ENCODE measurements at regions not wholly inside any gene's neighbourhood (a gene's known extent, or its start where the extent isn't known, plus 50 kb on each side); places are given as distances from the start of the nearest gene placed in this dataset.
A peak's percentile ranks its signal among the peaks of the same experiment; 100 is the strongest.
"Not testable (repeated sequence)": the region's sequence is repeated elsewhere in the genome, so short reads cannot be mapped to it uniquely, and the experiment has no call there.

DNA sequence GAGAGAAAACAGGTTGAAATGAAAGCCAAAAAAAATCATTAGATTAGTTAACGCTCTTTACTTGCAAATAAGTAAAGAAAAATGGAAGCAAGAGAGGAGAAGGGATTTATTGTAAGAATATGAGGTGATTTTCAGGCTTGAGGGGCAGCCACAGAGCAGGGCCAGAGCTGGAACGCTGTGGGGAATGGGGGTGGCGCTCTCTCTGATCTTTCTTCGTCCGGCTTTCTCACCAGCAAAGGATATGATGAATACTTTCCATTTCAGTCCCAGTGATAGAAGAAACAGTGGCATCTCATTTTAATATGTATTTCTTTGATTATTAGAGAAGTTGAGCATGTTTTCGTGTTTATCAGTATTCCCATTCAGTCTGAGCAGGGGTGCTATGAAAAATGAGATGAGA lies 112.2 kb downstream of the SKIDA1 start:
- no peak for DNase-seq (ENCODE audit: low read depth, low spot score)

DNA sequence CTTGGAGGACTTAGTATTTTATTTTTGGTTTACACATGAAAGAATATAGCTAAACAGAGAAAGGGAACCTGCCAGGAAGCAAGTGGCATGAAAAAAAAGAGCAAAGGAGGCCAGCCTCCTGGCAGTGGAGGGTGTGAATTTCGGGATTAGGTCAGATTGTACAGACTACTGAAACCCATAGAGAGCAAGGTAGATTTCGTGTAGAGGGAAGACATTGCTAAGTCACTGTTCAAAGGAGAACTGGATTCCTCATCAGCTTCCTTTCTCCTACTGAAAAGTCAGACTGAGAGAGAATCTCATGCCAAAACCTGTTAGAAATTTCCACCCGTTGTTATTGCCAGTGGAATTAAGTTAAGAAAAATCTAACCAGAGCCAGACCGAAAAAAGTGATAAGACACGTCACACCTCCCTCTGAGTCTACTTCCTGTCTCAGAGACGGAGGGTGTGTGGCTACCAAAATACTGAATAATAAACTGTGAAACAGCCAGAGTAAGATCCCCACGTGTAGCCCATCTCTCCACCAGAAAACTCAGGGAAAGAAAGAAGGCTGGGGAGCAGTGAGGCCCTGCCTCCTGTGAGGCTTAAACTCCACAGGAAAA lies 118.8 kb downstream of the SKIDA1 start:
- no peak overlapping the region for H3K27ac ChIP-seq
- DNase-seq (ENCODE audit: low read depth, low spot score): no peak

More for the DNA sequence above, 112.2 kb downstream of the SKIDA1 start:
- H3K27ac ChIP-seq: no peak overlapping the region

DNA sequence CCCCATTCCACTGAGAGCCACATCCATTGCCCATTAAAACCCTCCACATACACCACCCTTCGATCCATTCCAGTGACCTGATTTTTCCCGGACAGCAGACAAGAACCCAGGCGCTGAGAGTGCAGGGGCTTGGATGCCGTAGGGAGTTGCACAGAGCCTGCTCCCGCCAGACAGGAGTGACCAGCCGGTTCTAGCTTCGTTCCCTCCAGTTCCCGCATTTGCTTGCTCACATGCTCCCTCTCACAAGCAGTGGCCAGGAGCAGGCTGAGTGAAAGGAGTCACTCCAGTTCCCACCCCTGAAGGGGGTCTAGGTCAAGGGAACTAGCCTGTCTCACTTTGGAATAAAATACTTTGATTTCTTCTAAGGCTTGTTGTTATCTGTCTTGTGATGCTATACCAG lies 119.5 kb downstream of the SKIDA1 start:
- H3K27ac ChIP-seq: no peak overlapping the region
- DNase-seq (ENCODE audit: low read depth, low spot score): no peak

DNA sequence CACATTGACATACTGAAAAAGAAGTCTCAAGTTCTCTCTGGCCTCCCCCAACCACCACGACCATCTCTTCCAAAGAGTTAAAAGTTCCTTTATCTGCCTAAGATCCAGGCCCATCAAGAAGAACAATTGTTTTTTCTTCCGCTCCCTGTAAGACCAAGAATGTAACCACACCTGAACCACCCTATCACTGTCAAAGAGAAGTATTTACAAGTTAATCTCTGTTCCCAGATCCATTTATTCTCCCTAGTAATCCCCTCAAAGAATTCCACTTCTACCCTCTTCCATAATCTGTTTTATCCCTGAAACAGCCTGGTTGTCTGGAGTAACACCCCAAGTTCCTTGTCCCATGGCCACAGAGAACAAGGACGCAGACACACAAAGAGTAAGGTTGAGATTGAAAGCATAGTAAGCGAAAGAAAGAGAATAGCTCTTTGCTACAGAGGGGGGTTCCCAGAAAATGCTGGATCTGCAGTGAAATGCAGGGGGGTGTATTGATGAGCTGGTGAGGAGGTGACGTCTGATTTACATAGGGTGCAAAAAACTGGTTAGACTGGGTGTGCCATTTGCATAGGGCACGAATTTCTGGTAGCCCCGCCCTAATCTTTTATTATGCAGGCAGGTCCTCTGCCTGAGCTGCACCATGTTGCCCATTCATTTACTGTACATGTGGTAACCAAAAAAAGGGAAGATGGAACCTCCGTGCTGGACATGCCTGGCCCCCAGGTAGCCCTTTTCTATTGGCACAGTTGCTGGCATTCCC lies 122.0 kb downstream of the SKIDA1 start:
- no peak for DNase-seq (ENCODE audit: low read depth, low spot score)
- H3K27ac ChIP-seq: peak overlapping the region; percentile 34

DNA sequence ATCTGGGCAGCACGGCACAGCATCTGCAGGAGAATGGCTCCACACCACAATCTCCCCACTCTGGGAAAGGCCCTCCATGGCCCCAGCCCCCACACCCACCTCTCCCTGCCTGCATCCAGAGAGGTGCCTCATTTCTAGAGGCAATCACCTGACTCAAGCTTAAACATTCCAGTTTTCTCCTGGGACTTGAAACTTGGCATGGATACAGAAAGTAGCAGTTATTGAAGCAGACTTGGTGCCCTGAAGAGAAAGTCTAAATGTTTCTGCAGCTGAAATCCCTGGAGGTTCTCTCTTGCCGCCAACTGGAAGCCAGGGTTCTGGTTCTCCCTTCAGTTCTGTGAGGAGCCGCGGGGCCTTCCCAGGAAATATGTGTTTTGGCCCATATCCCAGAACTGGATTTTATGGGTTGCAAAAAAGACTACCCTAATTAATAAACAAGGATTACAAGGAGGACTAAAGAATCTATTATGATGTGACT lies 122.8 kb downstream of the SKIDA1 start:
- peak overlapping the region; percentile 34 for H3K27ac ChIP-seq
- no peak for DNase-seq (ENCODE audit: low read depth, low spot score)

DNA sequence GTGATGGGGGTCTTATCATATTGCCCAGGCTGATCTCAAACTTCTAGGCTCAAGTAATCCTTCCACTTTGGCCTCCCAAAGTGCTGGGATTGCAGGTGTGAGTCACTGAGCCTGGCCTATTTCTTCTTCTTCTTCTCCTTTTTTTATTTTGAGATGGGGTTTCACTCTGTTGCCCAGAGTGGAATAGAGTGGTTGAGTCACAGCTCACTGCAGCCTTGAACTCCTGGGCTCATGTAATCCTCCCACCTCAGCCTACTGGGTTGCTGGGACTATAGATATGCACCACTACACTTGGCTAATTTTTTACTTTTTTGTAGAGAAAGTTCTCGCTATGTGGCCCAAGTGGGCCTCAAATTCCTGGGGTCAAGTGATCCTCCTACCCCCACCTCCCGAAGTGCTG lies 124.3 kb downstream of the SKIDA1 start:
- DNase-seq (ENCODE audit: low read depth, low spot score): no peak

DNA sequence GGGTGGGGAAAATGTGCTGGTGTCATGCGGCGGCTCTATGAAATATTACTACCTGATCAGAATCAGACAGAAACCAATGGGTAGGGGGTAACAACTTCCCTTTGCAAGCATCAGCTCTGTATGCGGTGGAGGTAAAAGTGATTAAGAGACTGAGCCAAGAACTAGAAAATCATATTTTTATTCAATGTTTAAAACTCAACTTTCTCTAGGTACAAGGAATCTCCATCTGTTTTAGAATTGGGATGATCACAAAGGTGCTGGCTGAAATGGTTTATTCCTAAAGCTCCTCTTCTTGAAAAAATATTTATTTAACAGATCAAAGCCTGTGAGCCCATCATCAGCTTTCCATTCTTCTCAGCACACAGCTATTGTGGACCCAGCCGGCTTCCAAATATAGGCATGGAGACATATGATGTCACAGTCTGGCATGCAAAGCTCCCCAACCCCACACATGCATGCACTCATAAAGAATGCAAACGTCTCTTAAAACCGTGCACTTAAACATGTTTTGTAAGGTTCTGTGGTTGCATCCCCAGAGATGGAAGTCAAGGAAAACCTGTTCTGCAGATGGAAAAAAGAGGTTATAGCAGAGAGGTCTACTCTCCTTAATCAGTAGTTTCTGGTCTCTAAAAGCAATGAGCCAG lies 126.0 kb downstream of the SKIDA1 start:
- DNase-seq (ENCODE audit: low read depth, low spot score): peak; percentile 86
- H3K27ac ChIP-seq: peak overlapping the region; percentile 69

More for the DNA sequence above, 124.3 kb downstream of the SKIDA1 start:
- no peak overlapping the region for H3K27ac ChIP-seq

DNA sequence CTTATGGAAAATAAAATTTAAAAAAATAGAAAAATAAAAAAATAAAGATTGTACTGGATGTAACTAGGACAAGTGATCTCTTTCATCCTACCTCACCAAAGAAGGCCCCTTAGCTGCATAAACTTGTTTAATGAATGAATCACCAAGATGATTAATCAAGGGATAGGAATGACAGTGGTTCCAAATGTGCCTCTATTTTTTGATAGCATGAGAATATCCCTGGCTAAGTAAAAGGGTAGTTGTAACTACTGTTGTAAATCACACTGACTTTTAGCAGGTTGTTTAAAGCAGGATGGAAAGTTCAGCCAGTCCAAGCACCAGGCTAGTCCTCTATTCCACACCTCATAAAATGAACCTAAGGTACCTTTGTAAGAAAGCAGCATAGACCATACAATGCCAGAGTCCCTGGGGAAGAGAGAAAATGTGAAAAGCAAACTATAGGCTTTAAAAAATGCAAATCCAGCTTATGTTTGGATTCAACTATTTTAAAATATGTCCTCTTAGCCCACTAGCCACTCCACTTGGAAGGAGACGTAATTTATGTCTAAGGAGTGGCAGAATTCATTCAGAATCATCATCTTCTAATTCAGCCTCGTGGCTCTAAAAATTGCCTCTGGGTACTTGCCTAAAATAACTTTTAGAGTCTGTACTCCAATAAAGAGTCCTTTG lies 126.8 kb downstream of the SKIDA1 start:
- peak overlapping the region; percentile 69 for H3K27ac ChIP-seq

DNA sequence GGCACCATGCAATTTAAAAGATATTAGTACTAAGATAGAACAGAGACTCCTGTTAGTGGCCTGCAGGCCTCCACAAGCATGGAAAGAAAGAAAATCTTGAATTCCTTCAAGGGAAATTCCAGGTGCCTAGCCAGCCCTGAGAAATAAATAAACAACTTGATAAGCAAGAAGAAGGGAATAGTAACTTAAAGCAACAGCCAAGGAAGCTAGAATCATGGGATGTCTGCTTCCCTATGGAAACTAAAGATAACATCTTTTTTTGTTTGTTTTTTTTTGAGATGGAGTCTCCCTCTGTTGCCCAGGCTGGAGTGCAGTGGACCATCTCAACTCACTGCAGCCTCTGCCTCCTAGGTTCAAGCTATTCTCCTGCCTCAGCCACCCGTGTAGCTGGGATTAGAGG lies 128.6 kb downstream of the SKIDA1 start:
- no peak for DNase-seq (ENCODE audit: low read depth, low spot score)
- no peak overlapping the region for H3K27ac ChIP-seq

More for the DNA sequence above, 126.8 kb downstream of the SKIDA1 start:
- DNase-seq (ENCODE audit: low read depth, low spot score): peak; percentile 37

DNA sequence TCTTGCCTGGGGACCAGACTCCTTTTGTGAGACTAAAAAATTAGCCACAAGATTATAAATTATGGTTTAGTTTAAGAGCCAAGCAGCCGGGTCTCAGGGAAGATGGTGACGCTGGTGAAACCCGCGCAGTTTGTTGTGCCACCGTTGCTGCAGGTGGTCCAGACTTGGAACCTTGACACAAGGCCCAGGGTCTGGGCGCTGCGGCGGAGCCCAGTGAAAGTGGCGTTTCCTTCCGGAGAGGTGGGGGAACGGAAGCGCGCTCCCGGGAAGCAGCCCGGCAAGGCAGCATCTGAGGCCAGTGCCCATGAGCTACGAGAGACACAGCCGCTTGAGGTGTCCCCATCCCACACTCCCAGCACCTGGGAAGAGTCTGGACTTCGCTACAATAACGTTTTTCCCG lies 131.6 kb downstream of the SKIDA1 start:
- DNase-seq (ENCODE audit: low read depth, low spot score): no peak
- H3K27ac ChIP-seq: no peak overlapping the region

DNA sequence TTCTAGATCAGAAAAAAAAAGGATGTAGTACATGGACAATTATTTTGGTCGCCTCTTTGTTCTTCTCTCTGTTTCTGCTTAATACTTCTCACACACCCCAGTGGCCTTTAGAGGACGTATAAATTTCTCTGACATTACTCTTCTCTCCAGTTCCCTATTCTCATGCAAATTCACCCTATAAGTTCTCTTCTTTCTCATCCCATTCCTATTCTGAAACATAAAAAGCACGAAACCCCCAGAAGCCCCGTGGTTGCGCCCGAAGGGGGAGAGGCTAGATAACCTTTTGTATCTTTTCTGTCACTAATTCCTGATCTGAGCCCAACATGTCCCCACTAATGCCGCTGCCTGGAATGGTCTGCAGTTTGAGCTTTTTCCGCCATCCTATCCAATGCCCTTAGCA lies 136.9 kb downstream of the SKIDA1 start:
- no peak overlapping the region for H3K27ac ChIP-seq

DNA sequence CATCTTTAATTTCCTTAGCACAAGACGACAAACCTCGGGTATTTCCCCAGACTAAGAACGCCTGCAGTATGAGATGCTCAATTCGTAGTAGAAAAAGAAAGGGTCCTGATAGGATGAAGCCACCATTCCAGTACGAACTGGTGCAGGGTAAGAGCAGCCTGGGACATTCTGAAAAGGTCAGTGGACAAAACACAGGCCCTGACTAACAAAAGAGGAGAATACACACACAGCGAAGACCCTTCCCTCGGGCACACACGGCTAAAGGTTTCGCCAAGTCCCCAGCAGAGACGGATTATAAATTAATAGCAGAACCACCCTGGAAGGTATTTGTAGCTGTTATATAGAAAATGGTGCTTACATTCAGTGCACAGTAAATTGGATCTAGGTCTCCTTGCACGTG lies 137.6 kb downstream of the SKIDA1 start:
- no peak overlapping the region for H3K27ac ChIP-seq
- DNase-seq (ENCODE audit: low read depth, low spot score): no peak

More for the DNA sequence above, 136.9 kb downstream of the SKIDA1 start:
- DNase-seq (ENCODE audit: low read depth, low spot score): no peak

DNA sequence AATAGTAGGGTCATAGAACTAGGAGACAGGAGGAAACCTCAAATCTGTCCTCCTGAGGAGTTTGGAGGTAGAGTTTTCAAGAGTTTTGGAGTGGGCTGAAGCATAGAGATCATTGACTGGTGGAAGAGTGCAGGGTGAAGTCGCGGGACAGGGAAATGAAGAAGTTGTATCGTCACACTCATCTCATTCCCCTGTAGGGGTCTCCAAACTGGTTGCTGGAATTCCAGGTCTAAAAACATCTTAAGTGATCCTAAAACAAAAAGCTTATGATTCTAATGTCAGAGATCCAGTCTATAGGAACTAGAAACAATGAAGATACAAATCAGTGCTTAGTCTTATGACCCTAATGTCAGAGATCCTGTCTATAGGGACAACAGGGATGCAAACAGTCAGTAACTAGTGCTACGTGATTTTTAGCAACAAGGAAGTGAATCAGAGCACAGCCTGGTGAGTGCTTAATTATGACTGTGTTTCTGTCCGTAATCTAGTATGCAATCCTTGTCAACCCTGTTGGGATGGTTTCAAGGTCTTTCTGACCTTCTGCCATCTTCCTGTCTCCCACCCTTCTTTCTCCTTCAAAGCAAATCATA lies 139.4 kb downstream of the SKIDA1 start:
- no peak overlapping the region for H3K27ac ChIP-seq
- no peak for DNase-seq (ENCODE audit: low read depth, low spot score)

DNA sequence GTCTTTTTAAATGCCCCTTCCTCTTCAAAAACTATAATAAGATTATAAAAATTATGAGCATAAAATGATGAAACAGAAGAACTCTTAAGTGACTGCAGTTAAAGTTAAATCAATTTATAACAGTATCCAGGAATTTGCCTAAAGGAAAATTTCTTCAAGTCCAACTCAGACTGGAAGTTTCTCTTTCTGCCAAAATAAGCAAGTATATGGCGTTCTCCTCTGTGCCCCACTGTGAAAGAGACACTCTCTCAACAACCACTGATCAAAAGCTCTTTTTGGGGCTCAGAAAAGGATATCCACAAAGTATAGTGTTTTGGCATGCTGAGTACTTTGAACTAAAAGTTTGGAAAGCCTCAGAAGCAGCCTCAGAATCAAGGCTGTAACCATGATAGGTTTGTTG lies 139.9 kb downstream of the SKIDA1 start:
- DNase-seq (ENCODE audit: low read depth, low spot score): no peak
- H3K27ac ChIP-seq: no peak overlapping the region

DNA sequence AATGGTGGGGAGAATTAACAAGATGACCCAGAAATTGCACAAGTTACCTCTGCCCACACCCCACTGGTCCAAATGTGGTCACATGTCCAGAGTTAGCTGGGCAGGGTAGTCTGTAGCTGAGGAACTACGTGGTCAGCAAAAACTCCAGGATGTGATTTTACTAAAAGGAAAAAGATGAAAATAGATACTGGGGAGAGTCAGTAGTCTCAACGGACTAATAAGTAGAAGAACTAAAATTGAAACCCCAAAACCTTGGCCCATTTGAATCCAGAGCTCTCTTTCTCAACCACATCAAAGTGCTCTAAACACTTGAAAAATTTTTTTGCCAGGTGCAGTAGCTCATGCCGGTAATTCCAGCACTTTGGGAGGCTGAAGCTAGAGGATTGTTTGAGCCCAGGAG lies 146.3 kb downstream of the SKIDA1 start:
- DNase-seq (ENCODE audit: low read depth, low spot score): no peak
- no peak overlapping the region for H3K27ac ChIP-seq

DNA sequence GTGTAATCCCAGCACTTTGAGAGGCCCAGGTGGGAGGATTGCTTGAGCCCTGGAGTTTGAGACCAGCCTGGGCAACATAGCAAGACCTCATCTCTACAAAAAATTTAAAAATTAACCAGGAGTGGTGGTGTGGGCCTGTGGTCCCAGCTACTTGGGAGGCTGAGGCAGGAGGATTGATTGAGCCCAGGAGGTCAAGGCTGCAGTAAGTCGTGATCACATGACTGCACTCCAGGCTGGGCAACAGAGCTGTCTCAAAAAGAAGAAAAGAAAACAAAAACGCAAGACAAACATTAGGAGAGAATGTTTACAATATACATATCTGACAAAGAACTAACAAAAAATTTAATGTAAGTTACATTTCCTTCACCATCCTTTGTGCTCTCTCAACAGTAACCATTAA lies 150.2 kb downstream of the SKIDA1 start:
- H3K27ac ChIP-seq; DNase-seq (ENCODE audit: low read depth, low spot score): not testable (repeated sequence)

DNA sequence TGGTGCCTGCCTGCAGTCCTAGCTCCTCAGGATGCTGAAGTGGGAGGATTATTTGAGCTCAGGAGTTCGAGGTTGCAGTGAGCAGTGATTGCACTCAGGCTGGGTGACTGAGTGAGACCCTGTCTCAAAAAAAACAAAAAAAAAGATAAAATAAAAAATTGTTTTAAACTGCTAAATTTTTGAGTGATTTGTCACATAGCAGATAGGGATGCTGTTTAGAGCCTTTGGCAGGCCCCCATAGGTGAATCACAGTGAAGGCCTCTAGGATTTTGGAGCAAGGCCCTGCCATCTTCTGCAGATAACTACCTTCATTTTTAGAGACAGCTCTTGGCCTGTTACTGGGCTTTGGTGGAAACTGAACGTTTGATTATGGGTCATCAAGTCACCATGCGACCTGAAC lies 151.6 kb downstream of the SKIDA1 start:
- H3K27ac ChIP-seq; DNase-seq (ENCODE audit: low read depth, low spot score): not testable (repeated sequence)

DNA sequence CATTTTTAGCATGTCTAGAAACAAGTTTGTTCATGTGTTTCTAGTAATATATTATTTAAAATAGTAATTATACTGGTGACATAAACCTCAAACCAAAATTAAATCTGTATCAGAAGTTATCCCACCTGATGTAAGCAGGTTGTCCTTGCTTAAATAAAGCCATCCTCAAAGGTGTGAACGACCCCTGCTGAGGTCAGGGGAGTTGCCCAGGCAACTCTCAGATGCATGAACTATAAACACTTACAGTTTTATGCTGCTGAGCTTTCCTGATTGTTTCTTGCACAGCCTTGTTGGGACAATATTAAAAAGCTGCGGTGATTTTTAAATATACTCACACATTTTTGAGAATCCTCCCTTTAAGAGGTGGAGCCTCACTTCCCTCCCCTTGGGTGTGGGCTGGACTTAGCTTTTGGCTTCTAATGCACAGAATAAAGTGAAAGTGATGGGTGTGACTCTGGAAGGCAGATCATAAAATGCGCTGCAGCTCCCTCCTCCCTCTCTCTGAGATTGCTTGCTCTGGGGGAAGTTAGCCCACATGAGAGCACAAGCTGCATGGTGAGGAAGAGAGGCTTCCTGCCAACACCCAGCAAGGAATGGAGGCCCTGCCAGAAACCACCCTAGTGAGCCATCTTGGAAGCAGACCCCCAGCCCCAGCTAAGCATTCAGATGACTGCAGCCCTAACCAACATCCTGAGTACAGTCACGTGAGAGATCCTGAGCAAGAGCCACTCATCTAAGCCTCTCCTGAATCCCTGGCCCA lies 152.7 kb downstream of the SKIDA1 start:
- H3K27ac ChIP-seq: no peak overlapping the region
- no peak for DNase-seq (ENCODE audit: low read depth, low spot score)

DNA sequence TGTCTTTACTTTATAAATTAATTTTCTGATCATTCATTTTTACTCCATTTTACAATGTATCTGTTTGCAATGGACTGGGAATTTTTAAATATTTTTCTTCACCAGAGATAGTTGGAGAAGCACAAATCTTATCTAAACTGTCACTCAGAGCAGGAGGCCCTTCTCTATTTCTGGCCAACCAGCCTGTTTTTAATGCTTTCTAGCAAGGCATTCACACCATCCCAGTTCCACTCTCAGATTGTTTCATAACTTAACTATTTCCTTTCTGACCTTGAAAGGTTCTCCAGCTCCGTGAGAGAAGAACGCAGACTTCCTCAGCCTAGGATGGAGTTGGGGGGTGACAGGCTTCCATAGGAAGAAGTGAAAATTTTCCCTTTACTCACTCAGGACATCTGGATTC lies 155.8 kb downstream of the SKIDA1 start:
- DNase-seq (ENCODE audit: low read depth, low spot score): no peak
- H3K27ac ChIP-seq: no peak overlapping the region

Data from epithelial cell of prostate (primary cell).